Type B pancreatic cell (in vitro differentiated cells): ENCODE measurements at regions not wholly inside any gene's neighbourhood (a gene's known extent, or its start where the extent isn't known, plus 50 kb on each side); places are given as distances from the start of the nearest gene placed in this dataset.

Source experiments
- DNase-seq: peaks from one replicate; pipeline ENCODE4 v3.0.0; 2021; ENCODE audit warnings: mixed read lengths; ENCODE audit not compliant: unreplicated experiment; ENCODE audit errors: extremely low spot score
- H3K27ac Mint-ChIP-seq: 2 replicates; pipeline ENCODE4 v1.8.0; 2021; ENCODE audit warnings: mild to moderate bottlenecking, mixed read lengths
- H3K27me3 Mint-ChIP-seq: 2 replicates; pipeline ENCODE4 v1.8.0; 2021; ENCODE audit warnings: mixed read lengths
- H3K36me3 Mint-ChIP-seq: 2 replicates; pipeline ENCODE4 v1.8.0; 2021; ENCODE audit warnings: mixed read lengths
- H3K4me1 Mint-ChIP-seq: one replicate; pipeline ENCODE4 v1.8.0; 2021; ENCODE audit warnings: mixed read lengths; ENCODE audit not compliant: unreplicated experiment
- H3K4me3 Mint-ChIP-seq: 2 replicates; pipeline ENCODE4 v1.8.0; 2021; ENCODE audit warnings: mild to moderate bottlenecking, mixed read lengths
- H3K9me3 Mint-ChIP-seq: 2 replicates; pipeline ENCODE4 v1.8.0; 2021; ENCODE audit warnings: mixed read lengths
- CTCF ChIP-seq: fragments of 200-600 bp; sonication (generic); conservative IDR thresholded peaks from 2 replicates; pipeline ENCODE4 v1.5.0; 2021; ENCODE audit warnings: antibody characterized with exemption, mild to moderate bottlenecking

GRCh38 chr5:61766141-61766540 lies 434.1 kb downstream of the ZSWIM6 start:
- no peak for DNase-seq
- TF ChIP-seq CTCF: no peak
- no peaks in the 10 kb centered on the region for H3K4me1 Mint-ChIP-seq
- no peaks in the 10 kb centered on the region for H3K9me3 Mint-ChIP-seq
- peaks cover 14% of the 10 kb centered on the region for H3K27me3 Mint-ChIP-seq
- no peak overlapping the region for H3K4me3 Mint-ChIP-seq
- no peak overlapping the region for H3K27ac Mint-ChIP-seq
- no peaks in the 10 kb centered on the region for H3K36me3 Mint-ChIP-seq

- H3K36me3 Mint-ChIP-seq: no peaks in the 10 kb centered on the region
- no peak for TF ChIP-seq CTCF
- no peaks in the 10 kb centered on the region for H3K9me3 Mint-ChIP-seq
- no peak overlapping the region for H3K4me3 Mint-ChIP-seq
- H3K4me1 Mint-ChIP-seq: no peaks in the 10 kb centered on the region
- H3K27ac Mint-ChIP-seq: no peak overlapping the region
- H3K27me3 Mint-ChIP-seq: peaks cover 26% of the 10 kb centered on the region
- no peak for DNase-seq
These were observed 435.4 kb downstream of the ZSWIM6 start for GRCh38 chr5:61767231-61768080.

GRCh38 chr5:61768692-61769281 lies 436.7 kb downstream of the ZSWIM6 start:
- no peak for DNase-seq
- peaks cover 32% of the 10 kb centered on the region for H3K27me3 Mint-ChIP-seq
- H3K4me3 Mint-ChIP-seq: no peak overlapping the region
- no peaks in the 10 kb centered on the region for H3K9me3 Mint-ChIP-seq
- no peaks in the 10 kb centered on the region for H3K4me1 Mint-ChIP-seq
- peak; percentile 73 for TF ChIP-seq CTCF
- no peaks in the 10 kb centered on the region for H3K36me3 Mint-ChIP-seq
- no peak overlapping the region for H3K27ac Mint-ChIP-seq

GRCh38 chr5:61771062-61771461 lies 439.0 kb downstream of the ZSWIM6 start:
- DNase-seq: no peak
- Mint-ChIP-seq H3K27me3 (peaks cover 32% of the 10 kb centered on the region), H3K4me1 (no peaks in the 10 kb centered on the region), H3K27ac (no peak overlapping the region), H3K36me3 (no peaks in the 10 kb centered on the region), H3K4me3 (no peak overlapping the region), H3K9me3 (no peaks in the 10 kb centered on the region)
- TF ChIP-seq CTCF: no peak

- no peaks in the 10 kb centered on the region for H3K9me3 Mint-ChIP-seq
- DNase-seq: no peak
- TF ChIP-seq CTCF: no peak
- H3K27ac Mint-ChIP-seq: no peak overlapping the region
- no peaks in the 10 kb centered on the region for H3K4me1 Mint-ChIP-seq
- H3K27me3 Mint-ChIP-seq: peaks cover 35% of the 10 kb centered on the region
- no peak overlapping the region for H3K4me3 Mint-ChIP-seq
- no peaks in the 10 kb centered on the region for H3K36me3 Mint-ChIP-seq
These were observed 439.8 kb downstream of the ZSWIM6 start for GRCh38 chr5:61771808-61772207.
